HepG2 (cell line): ENCODE measurements at regions not wholly inside any gene's neighbourhood (a gene's known extent, or its start where the extent isn't known, plus 50 kb on each side); places are given as distances from the start of the nearest gene placed in this dataset.

ENCODE experiments used
- ATAC-seq: fragments of 200-7000 bp; cut with Tn5 transposase; 3 replicates; pipeline ENCODE4 v1.9.1; 2020; ENCODE audit warnings: mild to moderate bottlenecking, moderate library complexity
- BruUV-seq: library from RNA; stranded (reverse); fragments of 400-500 nt; replicated peaks from 2 replicates; lab custom pipeline; 2021; lab: Mats Ljungman, UMichigan
- CTCF ChIA-PET: fragments of 300-600 bp; formaldehyde crosslinking; extraction: SDS; loops from one replicate; lab custom pipeline; 2021; ENCODE audit warnings: low total read pairs, inconsistent platforms, low intra/inter-chr PET ratio; lab: Yijun Ruan, JAX
- POLR2A ChIA-PET: fragments of 350-600 bp; sonication (Branson Sonifier 250); formaldehyde crosslinking; loops from one replicate; lab custom pipeline; 2020; ENCODE audit warnings: antibody characterized with exemption, inconsistent platforms; lab: Yijun Ruan, JAX
- DNase-seq: peaks from one replicate; pipeline ENCODE4 v3.0.0-alpha.2; 2015; ENCODE audit warnings: low spot score
- FAIRE-seq: peaks from 3 replicates; lab custom pipeline; 2011; peaks lifted over from hg19 to GRCh38; lab: Jason Lieb, UNC
- H2AFZ ChIP-seq: one replicate; pipeline ENCODE4 v1.6.1; 2011; ENCODE audit warnings: low read length, inconsistent platforms
- H3K27ac ChIP-seq: fragments of 300-600 bp; 3 replicates; pipeline ENCODE4 v1.8.0; 2011; ENCODE audit warnings: mixed run types, mild to moderate bottlenecking, mixed read lengths, low read length, inconsistent platforms; ENCODE audit not compliant: insufficient read depth; ENCODE audit errors: extremely low read length
- H3K27me3 ChIP-seq, 2 experiments: fragments of 200-600 bp in 1 of 2; 2 replicates in 1 of 2; 3 replicates in 1 of 2; pipeline versions ENCODE4 v1.6.0 to v1.8.0; 2011; ENCODE audit warnings: low read length in 2 of 2, mild to moderate bottlenecking in 2 of 2, moderate library complexity in 2 of 2, inconsistent platforms in 1 of 2; ENCODE audit not compliant: insufficient read depth in 2 of 2, control insufficient read depth in 1 of 2
- H3K36me3 ChIP-seq, 2 experiments: fragments of 200-600 bp in 1 of 2; replicated peaks in 1 of 2; 2 replicates in 1 of 2; 3 replicates in 1 of 2; pipeline versions ENCODE4 v1.5.1 to v1.8.0; 2011; ENCODE audit warnings: low read length in 2 of 2, inconsistent platforms in 1 of 2; ENCODE audit not compliant: insufficient read depth in 2 of 2, control insufficient read depth in 1 of 2
- H3K4me1 ChIP-seq: 2 replicates; pipeline ENCODE4 v1.5.1; 2012; ENCODE audit warnings: low read length, inconsistent platforms; ENCODE audit not compliant: insufficient read depth
- H3K4me2 ChIP-seq: 2 replicates; pipeline ENCODE4 v1.6.0; 2011; ENCODE audit warnings: low read depth, low read length, inconsistent platforms
- H3K4me3 ChIP-seq, 3 experiments: fragments of 200-600 bp in 1 of 3; sonication (generic), shearing (Covaris generic) in 1 of 3; replicated peaks in 1 of 3; 2 replicates each; pipeline ENCODE4 v1.5.1; 2011 to 2016; ENCODE audit warnings: low read length in 3 of 3, inconsistent platforms in 2 of 3, low read depth in 2 of 3, mild to moderate bottlenecking in 2 of 3, control low read depth in 1 of 3, mixed read lengths in 1 of 3; ENCODE audit not compliant: insufficient read depth in 1 of 3
- H3K79me2 ChIP-seq: one replicate; pipeline ENCODE4 v1.6.1; 2011; ENCODE audit warnings: low read length, inconsistent platforms; ENCODE audit not compliant: insufficient read depth
- H3K9ac ChIP-seq: 2 replicates; pipeline ENCODE4 v1.6.0; 2011; ENCODE audit warnings: mild to moderate bottlenecking, low read depth, low read length, inconsistent platforms; ENCODE audit not compliant: insufficient read depth
- H3K9me3 ChIP-seq: 2 replicates; pipeline ENCODE4 v1.5.1; 2012; ENCODE audit warnings: mild to moderate bottlenecking, low read length
- H4K20me1 ChIP-seq: 2 replicates; pipeline ENCODE4 v1.6.0; 2011; ENCODE audit warnings: inconsistent platforms, mild to moderate bottlenecking, low read length, moderate library complexity; ENCODE audit not compliant: insufficient read depth
- KAT2B ChIP-seq: fragments of 150-350 bp; IDR thresholded peaks from 2 replicates; pipeline ENCODE4 v1.6.1; 2014; ENCODE audit warnings: low read depth, low read length, borderline replicate concordance
- MTF1 ChIP-seq: sonication (generic); formaldehyde crosslinking; IDR thresholded peaks from 2 replicates; pipeline ENCODE4 v1.5.0; 2020; ENCODE audit warnings: missing genetic modification reagents
- PCBP2 ChIP-seq: fragments of 200-400 bp; formaldehyde crosslinking; optimal IDR thresholded peaks from 2 replicates; pipeline ENCODE3; 2018; ENCODE audit warnings: low read length, low read depth; ENCODE audit not compliant: poor library complexity, severe bottlenecking
- RBFOX2 ChIP-seq: fragments of 200-400 bp; formaldehyde crosslinking; IDR thresholded peaks from 2 replicates; pipeline ENCODE4 v1.6.1; 2017; ENCODE audit warnings: low read depth, mild to moderate bottlenecking, low read length
- SIX1 ChIP-seq: sonication (generic); formaldehyde crosslinking; IDR thresholded peaks from 2 replicates; pipeline ENCODE4 v1.4.0; 2020; ENCODE audit warnings: missing genetic modification reagents, borderline replicate concordance
- WIZ ChIP-seq: sonication (generic); formaldehyde crosslinking; IDR thresholded peaks from 2 replicates; pipeline ENCODE4 v1.5.1; 2020; ENCODE audit warnings: mild to moderate bottlenecking, missing genetic modification reagents
- ZMYM4 ChIP-seq: sonication (generic); formaldehyde crosslinking; IDR thresholded peaks from 2 replicates; pipeline ENCODE4 v1.8.1; 2023; ENCODE audit warnings: mild to moderate bottlenecking, missing genetic modification reagents
- ZNF101 ChIP-seq: sonication (generic); formaldehyde crosslinking; IDR thresholded peaks from 2 replicates; pipeline ENCODE4 v1.4.0; 2020; ENCODE audit warnings: mild to moderate bottlenecking, low read depth, missing genetic modification reagents, borderline replicate concordance
- ZNF224 ChIP-seq: sonication (generic); formaldehyde crosslinking; IDR thresholded peaks from 2 replicates; pipeline ENCODE4 v1.5.0; 2020; ENCODE audit warnings: mild to moderate bottlenecking, missing genetic modification reagents
- ZNF24 ChIP-seq: fragments of 450-650 bp; IDR thresholded peaks from 2 replicates; pipeline ENCODE4 v1.6.1; 2017; ENCODE audit warnings: antibody characterized with exemption, mild to moderate bottlenecking
- ZNF331 ChIP-seq: sonication (generic); formaldehyde crosslinking; IDR thresholded peaks from 2 replicates; pipeline ENCODE4 v1.4.0; 2020; ENCODE audit warnings: missing genetic modification reagents
- ZNF672 ChIP-seq: sonication (generic); formaldehyde crosslinking; IDR thresholded peaks from 2 replicates; pipeline ENCODE4 v1.8.1; 2022; ENCODE audit warnings: missing genetic modification reagents
- ZNF776 ChIP-seq: sonication (generic); formaldehyde crosslinking; IDR thresholded peaks from 2 replicates; pipeline ENCODE4 v1.4.0; 2020; ENCODE audit warnings: mild to moderate bottlenecking, missing genetic modification reagents
- in situ Hi-C: cut with HindIII; loops from 2 replicates; pipeline ENCODE4 v1.10.0; 2017; ENCODE audit warnings: low pct_unique_long_range_greater_than_20kb; ENCODE audit not compliant: extremely low pct_ligation_motif_present
- intact Hi-C: fragments of 100-400 bp; cut with micrococcal nuclease; formaldehyde crosslinking; loops from one replicate; pipeline ENCODE4 v1.10.0; 2022; ENCODE audit not compliant: unreplicated experiment
- TF ChIP-seq, protein P1 (sequence below): sonication (generic); formaldehyde crosslinking; IDR thresholded peaks from 2 replicates; pipeline ENCODE4 v1.8.0; 2022; ENCODE audit warnings: missing genetic modification reagents, low read depth, mild to moderate bottlenecking, borderline replicate concordance
- TF ChIP-seq, protein P2 (sequence below): sonication (generic); formaldehyde crosslinking; IDR thresholded peaks from 2 replicates; pipeline ENCODE4 v1.9.0; 2021; ENCODE audit warnings: missing genetic modification reagents, borderline replicate concordance
- TF ChIP-seq, protein P3 (sequence below): sonication (generic); formaldehyde crosslinking; conservative IDR thresholded peaks from 2 replicates; pipeline ENCODE4 v1.4.0; 2020; ENCODE audit warnings: missing genetic modification reagents

DNA sequence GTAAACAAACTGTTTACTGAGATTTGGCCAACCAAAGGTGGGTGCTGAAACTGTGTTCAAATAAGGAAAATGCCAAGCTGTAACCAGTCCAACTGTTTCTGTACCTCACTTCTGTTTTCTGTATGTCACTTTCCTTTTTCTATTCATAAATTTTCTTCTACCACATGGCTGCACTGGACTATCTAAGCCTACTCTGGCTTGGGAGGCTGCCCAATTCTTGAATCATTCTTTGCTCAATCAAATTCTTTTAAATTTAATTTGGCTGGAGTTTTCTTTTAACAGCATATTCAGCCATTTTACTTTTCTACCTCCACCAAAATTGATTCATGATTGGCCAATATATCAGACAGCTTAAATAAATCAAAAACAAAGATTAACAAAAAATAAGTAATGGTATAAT is 1575.5 kb upstream of the SPRY2 start:
- DNase-seq (no peak), ATAC-seq (no peak), FAIRE-seq (no peak)
- no peak overlapping the region for H3K4me2 ChIP-seq
- no peaks in the 10 kb centered on the region for H3K9me3 ChIP-seq
- H3K79me2 ChIP-seq: no peaks in the 10 kb centered on the region
- POLR2A ChIA-PET: no interaction called here
- TF ChIP-seq ZNF24: no peak
- TF ChIP-seq, protein P1, sequence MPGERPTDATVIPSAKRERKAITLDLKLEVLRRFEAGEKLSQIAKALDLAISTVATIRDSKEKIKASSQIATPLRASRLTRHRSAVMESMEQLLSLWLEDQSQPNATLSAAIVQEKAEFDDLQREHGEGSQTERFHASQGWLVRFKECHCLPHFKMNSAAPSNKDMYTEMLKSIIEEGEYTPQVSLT (CRISPR knock-in tag): no peak
- no peak for TF ChIP-seq ZNF224 (CRISPR knock-in tag)
- no peak for TF ChIP-seq MTF1
- no peak for TF ChIP-seq ZNF776 (CRISPR knock-in tag)
- no peak for TF ChIP-seq RBFOX2
- no peak for TF ChIP-seq ZNF331 (CRISPR knock-in tag)
- TF ChIP-seq ZNF101 (CRISPR knock-in tag): no peak
- TF ChIP-seq ZMYM4 (CRISPR knock-in tag): no peak
- TF ChIP-seq KAT2B: no peak
- TF ChIP-seq WIZ (CRISPR knock-in tag): no peak
- no peak for TF ChIP-seq SIX1
- no peak for TF ChIP-seq PCBP2
- TF ChIP-seq, protein P2, sequence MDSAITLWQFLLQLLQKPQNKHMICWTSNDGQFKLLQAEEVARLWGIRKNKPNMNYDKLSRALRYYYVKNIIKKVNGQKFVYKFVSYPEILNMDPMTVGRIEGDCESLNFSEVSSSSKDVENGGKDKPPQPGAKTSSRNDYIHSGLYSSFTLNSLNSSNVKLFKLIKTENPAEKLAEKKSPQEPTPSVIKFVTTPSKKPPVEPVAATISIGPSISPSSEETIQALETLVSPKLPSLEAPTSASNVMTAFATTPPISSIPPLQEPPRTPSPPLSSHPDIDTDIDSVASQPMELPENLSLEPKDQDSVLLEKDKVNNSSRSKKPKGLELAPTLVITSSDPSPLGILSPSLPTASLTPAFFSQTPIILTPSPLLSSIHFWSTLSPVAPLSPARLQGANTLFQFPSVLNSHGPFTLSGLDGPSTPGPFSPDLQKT (CRISPR knock-in tag): no peak
- no peak for TF ChIP-seq ZNF672 (CRISPR knock-in tag)
- TF ChIP-seq, protein P3, sequence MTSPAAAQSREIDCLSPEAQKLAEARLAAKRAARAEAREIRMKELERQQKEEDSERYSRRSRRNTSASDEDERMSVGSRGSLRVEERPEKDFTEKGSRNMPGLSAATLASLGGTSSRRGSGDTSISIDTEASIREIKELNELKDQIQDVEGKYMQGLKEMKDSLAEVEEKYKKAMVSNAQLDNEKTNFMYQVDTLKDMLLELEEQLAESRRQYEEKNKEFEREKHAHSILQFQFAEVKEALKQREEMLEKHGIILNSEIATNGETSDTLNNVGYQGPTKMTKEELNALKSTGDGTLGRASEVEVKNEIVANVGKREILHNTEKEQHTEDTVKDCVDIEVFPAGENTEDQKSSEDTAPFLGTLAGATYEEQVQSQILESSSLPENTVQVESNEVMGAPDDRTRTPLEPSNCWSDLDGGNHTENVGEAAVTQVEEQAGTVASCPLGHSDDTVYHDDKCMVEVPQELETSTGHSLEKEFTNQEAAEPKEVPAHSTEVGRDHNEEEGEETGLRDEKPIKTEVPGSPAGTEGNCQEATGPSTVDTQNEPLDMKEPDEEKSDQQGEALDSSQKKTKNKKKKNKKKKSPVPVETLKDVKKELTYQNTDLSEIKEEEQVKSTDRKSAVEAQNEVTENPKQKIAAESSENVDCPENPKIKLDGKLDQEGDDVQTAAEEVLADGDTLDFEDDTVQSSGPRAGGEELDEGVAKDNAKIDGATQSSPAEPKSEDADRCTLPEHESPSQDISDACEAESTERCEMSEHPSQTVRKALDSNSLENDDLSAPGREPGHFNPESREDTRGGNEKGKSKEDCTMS (CRISPR knock-in tag): no peak
- intact Hi-C loops (no loop called here), in situ Hi-C loops (no loop called here)
- H4K20me1 ChIP-seq: no peaks in the 10 kb centered on the region
- H3K27me3 ChIP-seq: no peaks in the 10 kb centered on the region
- H3K36me3 ChIP-seq: no peaks in the 10 kb centered on the region
- H3K4me1 ChIP-seq: no peaks in the 10 kb centered on the region
- no peak overlapping the region for H3K9ac ChIP-seq
- BruUV-seq: no TSS peak
- CTCF ChIA-PET: no interaction called here
- no peak overlapping the region for H3K27ac ChIP-seq
- H3K4me3 ChIP-seq: no peak overlapping the region
- no peak overlapping the region for H2AFZ ChIP-seq
